Liver (tissue), 8 donors: ENCODE measurements at regions not wholly inside any gene's neighbourhood (a gene's known extent, or its start where the extent isn't known, plus 50 kb on each side); places are given as distances from the start of the nearest gene placed in this dataset.

Source experiments
- DNase-seq: peaks from one replicate; pipeline ENCODE4 v3.0.0-alpha.2; 2017; ENCODE audit warnings: low spot score
- H3K27ac ChIP-seq, 2 donors: one replicate each; pipeline ENCODE4 v1.7.0; 2013; ENCODE audit warnings: inconsistent platforms in 2 of 2, low read length in 2 of 2, control low read depth in 1 of 2, low read depth in 1 of 2, mild to moderate bottlenecking in 1 of 2
- H3K27me3 ChIP-seq, 4 donors: one replicate each; pipeline versions ENCODE4 v1.6.1 to v1.7.0; 2013; ENCODE audit warnings: low read length in 3 of 4, inconsistent platforms in 1 of 4, mild to moderate bottlenecking in 1 of 4, moderate library complexity in 1 of 4; ENCODE audit not compliant: control insufficient read depth in 4 of 4, insufficient read depth in 4 of 4
- H3K36me3 ChIP-seq, 4 donors: one replicate each; pipeline versions ENCODE4 v1.6.1 to v1.7.0; 2013; ENCODE audit warnings: low read length in 3 of 4, mild to moderate bottlenecking in 3 of 4, low read depth in 1 of 4, moderate library complexity in 1 of 4; ENCODE audit not compliant: control insufficient read depth in 4 of 4, insufficient read depth in 3 of 4
- H3K4me1 ChIP-seq, 4 donors: one replicate each; pipeline versions ENCODE4 v1.6.1 to v1.7.0; 2013; ENCODE audit warnings: low read length in 3 of 4, mild to moderate bottlenecking in 3 of 4, moderate library complexity in 1 of 4; ENCODE audit not compliant: control insufficient read depth in 4 of 4, insufficient read depth in 4 of 4
- H3K4me3 ChIP-seq, 3 donors: one replicate each; pipeline versions ENCODE4 v1.6.1 to v1.7.0; 2013; ENCODE audit warnings: low read length in 3 of 3, control low read depth in 1 of 3, low read depth in 1 of 3, mild to moderate bottlenecking in 1 of 3
- H3K9ac ChIP-seq, 2 donors: one replicate each; pipeline ENCODE4 v1.7.0; 2013; ENCODE audit warnings: low read length in 2 of 2, mild to moderate bottlenecking in 2 of 2, moderate library complexity in 2 of 2, control low read depth in 1 of 2, low read depth in 1 of 2
- H3K9me3 ChIP-seq, 4 donors: one replicate each; pipeline versions ENCODE4 v1.6.1 to v1.7.0; 2013; ENCODE audit warnings: low read length in 3 of 4; ENCODE audit not compliant: control insufficient read depth in 4 of 4
- EGR1 ChIP-seq, 2 donors: IDR thresholded peaks; 2 replicates each; pipeline ENCODE4 v1.6.1; 2016 to 2018; ENCODE audit warnings: antibody characterized with exemption in 2 of 2, low read depth in 2 of 2
- FOXA1 ChIP-seq: IDR thresholded peaks from 2 replicates; pipeline ENCODE4 v1.6.1; 2016; ENCODE audit warnings: antibody characterized with exemption
- FOXA2 ChIP-seq: IDR thresholded peaks from 2 replicates; pipeline ENCODE4 v1.6.1; 2016; ENCODE audit warnings: antibody characterized with exemption
- GABPA ChIP-seq, 2 donors: IDR thresholded peaks in 1 of 2; conservative IDR thresholded peaks in 1 of 2; 2 replicates each; pipeline ENCODE4 v1.6.1; 2016; ENCODE audit warnings: antibody characterized with exemption in 2 of 2, mild to moderate bottlenecking in 1 of 2, moderate library complexity in 1 of 2
- HNF4A ChIP-seq, 2 donors: conservative IDR thresholded peaks; 2 replicates each; pipeline ENCODE4 v1.6.1; 2016; ENCODE audit warnings: antibody characterized with exemption in 2 of 2, mild to moderate bottlenecking in 2 of 2
- HNF4G ChIP-seq: IDR thresholded peaks from 2 replicates; pipeline ENCODE4 v1.6.1; 2016; ENCODE audit warnings: antibody characterized with exemption
- RAD21 ChIP-seq, 2 donors: IDR thresholded peaks; 2 replicates each; pipeline ENCODE4 v1.6.1; 2016; ENCODE audit warnings: antibody characterized with exemption in 2 of 2, mild to moderate bottlenecking in 2 of 2
- TAF1 ChIP-seq: conservative IDR thresholded peaks from 2 replicates; pipeline ENCODE4 v1.6.1; 2016; ENCODE audit warnings: antibody characterized with exemption, mild to moderate bottlenecking
- YY1 ChIP-seq: IDR thresholded peaks from 2 replicates; pipeline ENCODE4 v1.6.1; 2016; ENCODE audit warnings: antibody characterized with exemption, mild to moderate bottlenecking
- WGBS: extraction: QIAGEN DNeasy Blood & Tissue Kit; methylation state at CpG from one replicate; pipeline ENCODE4 v1.1.7; 2013; 5-methylcytosine and 5-hydroxymethylcytosine counted together
- TF ChIP-seq, protein P1 (sequence below): IDR thresholded peaks from 2 replicates; pipeline ENCODE4 v1.6.1; 2016; ENCODE audit warnings: antibody characterized with exemption
- TF ChIP-seq, protein P2 (sequence below): fragments of 150-350 bp; IDR thresholded peaks from 2 replicates; pipeline ENCODE4 v1.5.1; 2017; ENCODE audit warnings: improper control_type of control experiment, low read depth, low read length; ENCODE audit not compliant: missing input control
- TF ChIP-seq, protein P3 (sequence below): IDR thresholded peaks from 2 replicates; pipeline ENCODE4 v1.6.1; 2016; ENCODE audit warnings: antibody characterized with exemption
- donor health status: healthy.
- donor health status: healthy.
- donor health status: healthy.
- donor health status: healthy.
- donor health status: healthy.

DNA sequence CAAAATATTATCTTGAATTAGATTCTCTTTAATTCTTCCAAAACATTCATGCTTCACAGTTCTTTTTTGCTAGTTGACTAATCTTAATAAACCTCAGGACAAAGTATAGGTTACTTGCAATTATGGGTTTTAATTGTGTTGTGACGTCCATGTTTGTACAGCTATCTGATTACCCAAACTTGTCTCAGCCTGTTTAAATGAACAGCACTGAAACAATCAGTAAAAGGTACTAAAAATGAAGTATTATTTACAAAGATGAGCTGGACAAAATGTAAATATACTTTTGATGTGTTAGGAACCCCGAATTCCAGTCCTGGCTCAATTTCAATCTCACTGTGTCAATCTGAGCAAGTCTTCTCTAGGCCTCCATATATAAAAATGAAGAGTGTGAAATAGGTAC lies 57.4 kb upstream of the SLC6A14 start:
- DNase-seq = no peak
- no peaks in the 10 kb centered on the region for H3K9me3 ChIP-seq
- 61% methylated on average over 2 of the region's 2 CpGs for WGBS
- TF ChIP-seq HNF4A (conservative IDR thresholded peaks at IDR 0.05) = no peak
- TF ChIP-seq FOXA1 = no peak
- H3K27ac ChIP-seq = no peak overlapping the region
- no peak overlapping the region for H3K9ac ChIP-seq
- H3K4me1 ChIP-seq = no peaks in the 10 kb centered on the region
- H3K27me3 ChIP-seq = no peaks in the 10 kb centered on the region
- H3K4me3 ChIP-seq = no peak overlapping the region
- no peaks in the 10 kb centered on the region for H3K36me3 ChIP-seq

DNA sequence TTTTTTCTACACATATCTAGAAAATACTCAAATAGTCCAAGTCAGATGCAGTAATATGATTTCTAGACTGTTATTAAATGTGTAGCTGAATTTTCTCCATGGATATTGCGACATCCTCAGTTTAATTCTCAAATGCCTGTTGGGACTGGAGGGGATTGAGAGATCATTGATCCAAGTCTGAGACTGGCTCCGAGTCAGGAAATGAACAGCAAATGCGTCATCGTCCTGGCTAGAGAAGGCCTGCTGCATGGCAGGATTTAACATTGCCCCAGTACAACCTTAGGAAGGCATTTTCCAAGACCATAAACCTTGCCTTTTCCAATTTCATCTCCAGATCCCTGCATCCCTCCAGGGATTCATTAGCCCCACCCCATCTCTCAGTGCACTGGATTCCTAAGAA lies 56.6 kb upstream of the SLC6A14 start:
- TF ChIP-seq EGR1 (IDR thresholded peaks at IDR 0.05; ENCODE audit: low read depth in 2 of 2) (no peak), YY1 (no peak), GABPA (IDR thresholded peaks at IDR 0.05 in 1 of 2, conservative IDR thresholded peaks at IDR 0.05 in 1 of 2) (no peak), TAF1 (no peak), HNF4G (no peak), RAD21 (IDR thresholded peaks at IDR 0.05) (no peak), FOXA1 (no peak), FOXA2 (no peak)
- TF ChIP-seq, protein P1, sequence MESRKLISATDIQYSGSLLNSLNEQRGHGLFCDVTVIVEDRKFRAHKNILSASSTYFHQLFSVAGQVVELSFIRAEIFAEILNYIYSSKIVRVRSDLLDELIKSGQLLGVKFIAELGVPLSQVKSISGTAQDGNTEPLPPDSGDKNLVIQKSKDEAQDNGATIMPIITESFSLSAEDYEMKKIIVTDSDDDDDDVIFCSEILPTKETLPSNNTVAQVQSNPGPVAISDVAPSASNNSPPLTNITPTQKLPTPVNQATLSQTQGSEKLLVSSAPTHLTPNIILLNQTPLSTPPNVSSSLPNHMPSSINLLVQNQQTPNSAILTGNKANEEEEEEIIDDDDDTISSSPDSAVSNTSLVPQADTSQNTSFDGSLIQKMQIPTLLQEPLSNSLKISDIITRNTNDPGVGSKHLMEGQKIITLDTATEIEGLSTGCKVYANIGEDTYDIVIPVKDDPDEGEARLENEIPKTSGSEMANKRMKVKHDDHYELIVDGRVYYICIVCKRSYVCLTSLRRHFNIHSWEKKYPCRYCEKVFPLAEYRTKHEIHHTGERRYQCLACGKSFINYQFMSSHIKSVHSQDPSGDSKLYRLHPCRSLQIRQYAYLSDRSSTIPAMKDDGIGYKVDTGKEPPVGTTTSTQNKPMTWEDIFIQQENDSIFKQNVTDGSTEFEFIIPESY = no peak
- TF ChIP-seq, protein P2, sequence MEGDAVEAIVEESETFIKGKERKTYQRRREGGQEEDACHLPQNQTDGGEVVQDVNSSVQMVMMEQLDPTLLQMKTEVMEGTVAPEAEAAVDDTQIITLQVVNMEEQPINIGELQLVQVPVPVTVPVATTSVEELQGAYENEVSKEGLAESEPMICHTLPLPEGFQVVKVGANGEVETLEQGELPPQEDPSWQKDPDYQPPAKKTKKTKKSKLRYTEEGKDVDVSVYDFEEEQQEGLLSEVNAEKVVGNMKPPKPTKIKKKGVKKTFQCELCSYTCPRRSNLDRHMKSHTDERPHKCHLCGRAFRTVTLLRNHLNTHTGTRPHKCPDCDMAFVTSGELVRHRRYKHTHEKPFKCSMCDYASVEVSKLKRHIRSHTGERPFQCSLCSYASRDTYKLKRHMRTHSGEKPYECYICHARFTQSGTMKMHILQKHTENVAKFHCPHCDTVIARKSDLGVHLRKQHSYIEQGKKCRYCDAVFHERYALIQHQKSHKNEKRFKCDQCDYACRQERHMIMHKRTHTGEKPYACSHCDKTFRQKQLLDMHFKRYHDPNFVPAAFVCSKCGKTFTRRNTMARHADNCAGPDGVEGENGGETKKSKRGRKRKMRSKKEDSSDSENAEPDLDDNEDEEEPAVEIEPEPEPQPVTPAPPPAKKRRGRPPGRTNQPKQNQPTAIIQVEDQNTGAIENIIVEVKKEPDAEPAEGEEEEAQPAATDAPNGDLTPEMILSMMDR = no peak
- TF ChIP-seq, protein P3, sequence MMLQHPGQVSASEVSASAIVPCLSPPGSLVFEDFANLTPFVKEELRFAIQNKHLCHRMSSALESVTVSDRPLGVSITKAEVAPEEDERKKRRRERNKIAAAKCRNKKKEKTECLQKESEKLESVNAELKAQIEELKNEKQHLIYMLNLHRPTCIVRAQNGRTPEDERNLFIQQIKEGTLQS = no peak
- Histone ChIP-seq H3K9me3 (no peaks in the 10 kb centered on the region), H3K9ac (no peak overlapping the region), H3K27me3 (no peaks in the 10 kb centered on the region), H3K27ac (no peak overlapping the region), H3K36me3 (no peaks in the 10 kb centered on the region), H3K4me1 (no peaks in the 10 kb centered on the region), H3K4me3 (no peak overlapping the region)
- 76% methylated on average over 4 of the region's 4 CpGs for WGBS
- no peak for DNase-seq

DNA sequence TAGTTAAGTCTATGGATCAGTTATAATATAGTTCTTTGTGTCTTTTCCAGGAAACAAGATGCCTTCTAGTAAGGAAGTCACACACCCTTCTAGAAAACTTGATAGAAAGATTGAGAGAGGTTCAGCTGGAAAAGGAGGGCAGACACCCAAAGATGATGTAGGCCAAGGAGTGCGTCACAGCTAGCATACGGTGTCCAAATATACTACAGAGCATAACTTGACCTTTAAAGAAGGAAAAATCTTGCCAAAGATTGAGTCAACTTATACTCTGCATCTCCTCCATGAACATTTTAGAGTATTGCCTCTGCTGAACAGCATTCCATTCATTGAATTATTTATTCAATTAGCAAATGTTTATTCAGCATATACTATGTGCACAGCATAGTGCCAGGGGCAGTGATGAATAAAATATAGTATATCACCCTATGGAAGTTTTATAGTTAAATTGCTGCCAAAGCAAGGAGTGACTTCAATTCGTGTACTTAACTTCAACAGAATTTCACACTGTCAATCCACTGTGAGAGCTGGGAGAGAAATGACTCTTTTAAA lies 51.9 kb upstream of the SLC6A14 start:
- DNase-seq = no peak
- Histone ChIP-seq H3K36me3 (no peaks in the 10 kb centered on the region), H3K27me3 (no peaks in the 10 kb centered on the region), H3K4me1 (no peaks in the 10 kb centered on the region), H3K4me3 (no peak overlapping the region), H3K9ac (no peak overlapping the region), H3K27ac (no peak overlapping the region), H3K9me3 (no peaks in the 10 kb centered on the region)
- WGBS = 79% methylated on average over 3 of the region's 3 CpGs
- TF ChIP-seq FOXA1 = no peak
